Trophoblast cell (in vitro differentiated cells and primary cell): ENCODE measurements at regions not wholly inside any gene's neighbourhood (a gene's known extent, or its start where the extent isn't known, plus 50 kb on each side); places are given as distances from the start of the nearest gene placed in this dataset.

Experiments
- DNase-seq, 2 donors: peaks; one replicate each; pipeline ENCODE4 v3.0.0-alpha.2; 2016
- H2AFZ ChIP-seq: 2 replicates; pipeline ENCODE4 v1.6.1; 2013; ENCODE audit warnings: low read length, moderate library complexity, mild to moderate bottlenecking; ENCODE audit not compliant: insufficient read depth, poor library complexity
- H2AK5ac ChIP-seq: 2 replicates; pipeline ENCODE4 v1.6.1; 2013; ENCODE audit warnings: mild to moderate bottlenecking, low read length
- H2BK120ac ChIP-seq: 2 replicates; pipeline ENCODE4 v1.6.1; 2013; ENCODE audit warnings: low read length, mild to moderate bottlenecking, moderate library complexity; ENCODE audit not compliant: insufficient read depth, poor library complexity
- H2BK12ac ChIP-seq: 2 replicates; pipeline ENCODE4 v1.6.1; 2013; ENCODE audit warnings: mild to moderate bottlenecking, low read length, moderate library complexity
- H2BK5ac ChIP-seq: 2 replicates; pipeline ENCODE4 v1.6.1; 2013; ENCODE audit warnings: low read length, low read depth, moderate library complexity, mild to moderate bottlenecking; ENCODE audit not compliant: poor library complexity
- H3K14ac ChIP-seq: 2 replicates; pipeline ENCODE4 v1.6.1; 2013; ENCODE audit warnings: mild to moderate bottlenecking, low read length
- H3K18ac ChIP-seq: 2 replicates; pipeline ENCODE4 v1.6.1; 2013; ENCODE audit warnings: mild to moderate bottlenecking, low read length
- H3K23ac ChIP-seq: 2 replicates; pipeline ENCODE4 v1.6.1; 2013; ENCODE audit warnings: low read length
- H3K27ac ChIP-seq: 2 replicates; pipeline ENCODE4 v1.5.1; 2013; ENCODE audit warnings: low read depth, mild to moderate bottlenecking, inconsistent platforms, low read length, moderate library complexity
- H3K27me3 ChIP-seq: 2 replicates; pipeline ENCODE4 v1.6.1; 2013; ENCODE audit warnings: inconsistent platforms, mild to moderate bottlenecking, low read length, moderate library complexity; ENCODE audit not compliant: insufficient read depth
- H3K36me3 ChIP-seq, 2 experiments: 1 replicate in 1 of 2; 2 replicates in 1 of 2; pipeline ENCODE4 v1.6.1; 2013; ENCODE audit warnings: low read length in 2 of 2, mild to moderate bottlenecking in 2 of 2, moderate library complexity in 1 of 2; ENCODE audit not compliant: insufficient read depth in 2 of 2, control insufficient read depth in 1 of 2
- H3K4ac ChIP-seq: 2 replicates; pipeline ENCODE4 v1.6.1; 2013; ENCODE audit warnings: low read depth, mild to moderate bottlenecking, low read length, moderate library complexity
- H3K4me1 ChIP-seq, 2 experiments: 1 replicate in 1 of 2; 2 replicates in 1 of 2; pipeline ENCODE4 v1.6.1; 2013; ENCODE audit warnings: low read length in 2 of 2, mild to moderate bottlenecking in 2 of 2, moderate library complexity in 1 of 2; ENCODE audit not compliant: insufficient read depth in 2 of 2, control insufficient read depth in 1 of 2
- H3K4me2 ChIP-seq: 2 replicates; pipeline ENCODE4 v1.6.1; 2013; ENCODE audit warnings: inconsistent platforms, mild to moderate bottlenecking, low read length, moderate library complexity
- H3K4me3 ChIP-seq: 2 replicates; pipeline ENCODE4 v1.5.1; 2013; ENCODE audit warnings: mild to moderate bottlenecking, low read depth, low read length, inconsistent platforms
- H3K79me1 ChIP-seq: one replicate; pipeline ENCODE4 v1.6.1; 2013; ENCODE audit warnings: low read length
- H3K79me2 ChIP-seq: 2 replicates; pipeline ENCODE4 v1.6.1; 2013; ENCODE audit warnings: low read length, mild to moderate bottlenecking; ENCODE audit not compliant: control insufficient read depth, insufficient read depth, poor library complexity
- H3K9ac ChIP-seq: 2 replicates; pipeline ENCODE4 v1.6.1; 2013; ENCODE audit warnings: mild to moderate bottlenecking, low read length
- H3K9me3 ChIP-seq: 2 replicates; pipeline ENCODE4 v1.6.1; 2013; ENCODE audit warnings: low read depth, mild to moderate bottlenecking, control low read depth, inconsistent platforms, low read length; ENCODE audit not compliant: insufficient read depth
- H4K12ac ChIP-seq: 2 replicates; pipeline ENCODE4 v1.6.1; 2013; ENCODE audit warnings: low read depth, mild to moderate bottlenecking, low read length, moderate library complexity
- H4K8ac ChIP-seq: 2 replicates; pipeline ENCODE4 v1.6.1; 2013; ENCODE audit warnings: low read depth, mild to moderate bottlenecking, low read length, moderate library complexity
- H4K91ac ChIP-seq: one replicate; pipeline ENCODE4 v1.6.1; 2013; ENCODE audit warnings: low read depth, mild to moderate bottlenecking, low read length, moderate library complexity
- WGBS: extraction: QIAGEN DNeasy Blood & Tissue Kit; methylation state at CpG from one replicate; pipeline ENCODE4 v1.1.7; 2013; ENCODE audit warnings: missing lambda C conversion rate; ENCODE audit not compliant: insufficient read length, insufficient coverage; ENCODE audit errors: extremely low coverage; 5-methylcytosine and 5-hydroxymethylcytosine counted together

- Histone ChIP-seq H3K4me2 (no peak overlapping the region), H3K9ac (no peak overlapping the region), H3K23ac (no peak overlapping the region), H3K4me3 (no peak overlapping the region), H3K14ac (no peak overlapping the region), H2BK120ac (no peak overlapping the region), H2BK5ac (no peak overlapping the region), H2AFZ (no peak overlapping the region), H3K18ac (no peak overlapping the region), H3K79me2 (no peaks in the 10 kb centered on the region), H3K4ac (no peak overlapping the region), H3K27me3 (no peaks in the 10 kb centered on the region), H3K36me3 (no peaks in the 10 kb centered on the region), H3K4me1 (no peaks in the 10 kb centered on the region), H3K9me3 (no peaks in the 10 kb centered on the region), H3K27ac (no peak overlapping the region), H4K91ac (no peak overlapping the region), H4K12ac (no peak overlapping the region), H2AK5ac (no peak overlapping the region), H4K8ac (no peak overlapping the region), H3K79me1 (no peaks in the 10 kb centered on the region), H2BK12ac (no peak overlapping the region)
- no CpG with 5 or more reads among the region's 1 CpG for WGBS
- no peak for DNase-seq
Observed at GRCh38 chr12:47449797-47450196, 256.0 kb downstream of the RPAP3 start.

- no peak overlapping the region for H2BK5ac ChIP-seq
- no CpG with 5 or more reads among the region's 1 CpG for WGBS
- no peaks in the 10 kb centered on the region for H3K36me3 ChIP-seq
- H3K4me3 ChIP-seq: no peak overlapping the region
- no peak overlapping the region for H2BK12ac ChIP-seq
- no peak overlapping the region for H4K91ac ChIP-seq
- H3K27ac ChIP-seq: no peak overlapping the region
- no peaks in the 10 kb centered on the region for H3K9me3 ChIP-seq
- H3K4ac ChIP-seq: no peak overlapping the region
- H4K12ac ChIP-seq: no peak overlapping the region
- H3K27me3 ChIP-seq: no peaks in the 10 kb centered on the region
- no peaks in the 10 kb centered on the region for H3K79me1 ChIP-seq
- no peak overlapping the region for H2AFZ ChIP-seq
- no peak for DNase-seq
- no peak overlapping the region for H3K4me2 ChIP-seq
- H3K18ac ChIP-seq: no peak overlapping the region
- no peak overlapping the region for H3K9ac ChIP-seq
- H4K8ac ChIP-seq: no peak overlapping the region
- no peaks in the 10 kb centered on the region for H3K79me2 ChIP-seq
- no peak overlapping the region for H2BK120ac ChIP-seq
- no peak overlapping the region for H3K14ac ChIP-seq
- no peaks in the 10 kb centered on the region for H3K4me1 ChIP-seq
- no peak overlapping the region for H3K23ac ChIP-seq
- no peak overlapping the region for H2AK5ac ChIP-seq
Observed at GRCh38 chr12:47442310-47442709, 263.5 kb downstream of the RPAP3 start.

- no peak overlapping the region for H3K27ac ChIP-seq
- H3K18ac ChIP-seq: no peak overlapping the region
- H4K8ac ChIP-seq: no peak overlapping the region
- no peaks in the 10 kb centered on the region for H3K4me1 ChIP-seq
- no peak overlapping the region for H3K14ac ChIP-seq
- DNase-seq: no peak
- H3K4me3 ChIP-seq: no peak overlapping the region
- H2AFZ ChIP-seq: no peak overlapping the region
- no peak overlapping the region for H2BK5ac ChIP-seq
- no peak overlapping the region for H2BK120ac ChIP-seq
- WGBS: no CpG with 5 or more reads among the region's 1 CpG
- no peak overlapping the region for H3K4ac ChIP-seq
- no peak overlapping the region for H2BK12ac ChIP-seq
- no peaks in the 10 kb centered on the region for H3K9me3 ChIP-seq
- no peak overlapping the region for H3K4me2 ChIP-seq
- H3K27me3 ChIP-seq: no peaks in the 10 kb centered on the region
- H4K91ac ChIP-seq: no peak overlapping the region
- H3K79me2 ChIP-seq: no peaks in the 10 kb centered on the region
- no peak overlapping the region for H3K23ac ChIP-seq
- no peak overlapping the region for H3K9ac ChIP-seq
- H3K79me1 ChIP-seq: no peaks in the 10 kb centered on the region
- no peaks in the 10 kb centered on the region for H3K36me3 ChIP-seq
- no peak overlapping the region for H2AK5ac ChIP-seq
- no peak overlapping the region for H4K12ac ChIP-seq
Observed at GRCh38 chr12:47441490-47441889, 264.3 kb downstream of the RPAP3 start.

DNA sequence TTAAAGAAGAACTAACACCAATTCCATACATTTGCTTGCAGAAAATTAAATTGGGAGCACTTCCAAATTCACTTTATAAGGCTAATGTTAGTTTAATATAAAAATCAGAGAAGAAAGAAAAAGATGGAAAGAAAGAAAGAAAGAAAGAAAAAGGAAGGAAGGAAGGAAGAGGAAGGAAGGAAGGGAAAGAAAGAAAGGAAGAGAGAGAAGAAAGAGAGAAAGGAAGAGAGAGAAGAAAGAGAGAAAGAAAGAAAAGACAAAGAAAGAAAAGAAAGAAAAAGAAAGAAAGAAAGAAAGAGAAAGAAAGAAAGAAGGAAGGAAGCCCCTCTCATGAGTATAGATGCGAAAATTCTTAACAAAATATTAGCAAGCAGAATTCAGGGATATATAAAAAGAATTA is 267.7 kb downstream of the RPAP3 start:
- H2BK120ac ChIP-seq: no peak overlapping the region
- H3K4me3 ChIP-seq: no peak overlapping the region
- no peak overlapping the region for H4K91ac ChIP-seq
- no peak overlapping the region for H3K4me2 ChIP-seq
- H3K4me1 ChIP-seq: no peaks in the 10 kb centered on the region
- H3K9me3 ChIP-seq: no peaks in the 10 kb centered on the region
- H4K8ac ChIP-seq: no peak overlapping the region
- H3K18ac ChIP-seq: no peak overlapping the region
- H3K79me2 ChIP-seq: no peaks in the 10 kb centered on the region
- no peak overlapping the region for H2AK5ac ChIP-seq
- no peak overlapping the region for H4K12ac ChIP-seq
- H3K9ac ChIP-seq: no peak overlapping the region
- no peak overlapping the region for H3K4ac ChIP-seq
- no peaks in the 10 kb centered on the region for H3K36me3 ChIP-seq
- WGBS: no CpG with 5 or more reads among the region's 1 CpG
- DNase-seq: no peak
- no peak overlapping the region for H3K14ac ChIP-seq
- H3K27ac ChIP-seq: no peak overlapping the region
- H2AFZ ChIP-seq: no peak overlapping the region
- H3K27me3 ChIP-seq: no peaks in the 10 kb centered on the region
- no peak overlapping the region for H3K23ac ChIP-seq
- H3K79me1 ChIP-seq: no peaks in the 10 kb centered on the region
- H2BK12ac ChIP-seq: no peak overlapping the region
- H2BK5ac ChIP-seq: no peak overlapping the region

DNA sequence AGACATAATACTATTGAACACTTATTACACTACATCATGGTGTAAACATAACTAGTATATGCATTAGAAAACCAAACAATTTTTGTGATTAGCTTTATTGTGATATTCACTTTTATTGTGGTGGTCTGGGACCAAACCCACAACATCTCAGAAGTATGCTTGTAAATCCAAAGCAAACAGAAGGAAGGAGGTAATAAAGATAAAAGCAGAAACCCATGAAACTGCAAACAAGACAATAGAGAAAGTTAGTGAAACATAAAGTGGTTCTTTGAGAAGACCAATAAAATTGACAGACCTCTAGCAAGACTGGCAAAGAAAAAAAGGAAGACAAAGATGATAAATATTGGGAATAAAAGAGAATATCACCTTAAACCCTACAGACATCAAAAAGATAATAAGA is 268.3 kb downstream of the RPAP3 start:
- H3K9ac ChIP-seq: no peak overlapping the region
- H3K14ac ChIP-seq: no peak overlapping the region
- H3K79me1 ChIP-seq: no peaks in the 10 kb centered on the region
- H2BK12ac ChIP-seq: no peak overlapping the region
- H2BK5ac ChIP-seq: no peak overlapping the region
- no peaks in the 10 kb centered on the region for H3K79me2 ChIP-seq
- no peaks in the 10 kb centered on the region for H3K4me1 ChIP-seq
- no peak overlapping the region for H3K27ac ChIP-seq
- no peak overlapping the region for H3K4me2 ChIP-seq
- H3K23ac ChIP-seq: no peak overlapping the region
- no peaks in the 10 kb centered on the region for H3K27me3 ChIP-seq
- DNase-seq: no peak
- no peak overlapping the region for H3K18ac ChIP-seq
- H4K91ac ChIP-seq: no peak overlapping the region
- H3K4me3 ChIP-seq: no peak overlapping the region
- H3K4ac ChIP-seq: no peak overlapping the region
- H2BK120ac ChIP-seq: no peak overlapping the region
- H4K12ac ChIP-seq: no peak overlapping the region
- H2AFZ ChIP-seq: no peak overlapping the region
- no peak overlapping the region for H2AK5ac ChIP-seq
- H3K9me3 ChIP-seq: no peaks in the 10 kb centered on the region
- H3K36me3 ChIP-seq: no peaks in the 10 kb centered on the region
- H4K8ac ChIP-seq: no peak overlapping the region
